ENCODE measurements at regions not wholly inside any gene's neighbourhood (a gene's known extent, or its start where the extent isn't known, plus 50 kb on each side); places are given as distances from the start of the nearest gene placed in this dataset.

DNA sequence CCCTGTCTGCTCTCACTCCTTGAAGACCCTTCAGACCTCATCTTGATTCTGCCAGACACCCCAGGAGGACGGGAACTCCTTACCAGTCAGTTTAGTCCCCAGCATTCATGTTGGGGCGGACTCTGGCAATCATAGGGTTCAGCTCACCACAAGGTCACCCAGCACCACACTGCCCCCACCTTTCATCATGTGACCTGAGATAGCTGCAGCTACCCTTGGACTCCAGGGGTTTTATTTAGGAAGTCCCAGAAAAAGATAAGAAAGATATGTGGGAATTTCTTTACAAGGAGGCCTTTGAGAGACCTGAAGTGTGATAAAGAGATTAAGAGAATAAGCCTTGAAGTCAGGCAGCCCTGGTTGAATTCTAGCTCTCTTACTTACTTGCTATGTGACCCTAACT, 59.8 kb upstream of the NLK start:
- peak overlapping the region; percentile 12; the same call in 1 of the 2 replicates for H3K27ac ChIP-seq
- DNase-seq: no peak
- H3K4me3 ChIP-seq (ENCODE audit: low read depth, low read length): no peak overlapping the region
- TF ChIP-seq, protein P1, sequence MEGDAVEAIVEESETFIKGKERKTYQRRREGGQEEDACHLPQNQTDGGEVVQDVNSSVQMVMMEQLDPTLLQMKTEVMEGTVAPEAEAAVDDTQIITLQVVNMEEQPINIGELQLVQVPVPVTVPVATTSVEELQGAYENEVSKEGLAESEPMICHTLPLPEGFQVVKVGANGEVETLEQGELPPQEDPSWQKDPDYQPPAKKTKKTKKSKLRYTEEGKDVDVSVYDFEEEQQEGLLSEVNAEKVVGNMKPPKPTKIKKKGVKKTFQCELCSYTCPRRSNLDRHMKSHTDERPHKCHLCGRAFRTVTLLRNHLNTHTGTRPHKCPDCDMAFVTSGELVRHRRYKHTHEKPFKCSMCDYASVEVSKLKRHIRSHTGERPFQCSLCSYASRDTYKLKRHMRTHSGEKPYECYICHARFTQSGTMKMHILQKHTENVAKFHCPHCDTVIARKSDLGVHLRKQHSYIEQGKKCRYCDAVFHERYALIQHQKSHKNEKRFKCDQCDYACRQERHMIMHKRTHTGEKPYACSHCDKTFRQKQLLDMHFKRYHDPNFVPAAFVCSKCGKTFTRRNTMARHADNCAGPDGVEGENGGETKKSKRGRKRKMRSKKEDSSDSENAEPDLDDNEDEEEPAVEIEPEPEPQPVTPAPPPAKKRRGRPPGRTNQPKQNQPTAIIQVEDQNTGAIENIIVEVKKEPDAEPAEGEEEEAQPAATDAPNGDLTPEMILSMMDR (IDR thresholded peaks at IDR 0.05; ENCODE audit: low read depth, low read length): no peak
- no peaks in the 10 kb centered on the region for H3K27me3 ChIP-seq (ENCODE audit: insufficient read depth, low read depth, severe bottlenecking)
- no peaks in the 10 kb centered on the region for H3K9me3 ChIP-seq (ENCODE audit: severe bottlenecking)
- H3K36me3 ChIP-seq: no peaks in the 10 kb centered on the region

DNA sequence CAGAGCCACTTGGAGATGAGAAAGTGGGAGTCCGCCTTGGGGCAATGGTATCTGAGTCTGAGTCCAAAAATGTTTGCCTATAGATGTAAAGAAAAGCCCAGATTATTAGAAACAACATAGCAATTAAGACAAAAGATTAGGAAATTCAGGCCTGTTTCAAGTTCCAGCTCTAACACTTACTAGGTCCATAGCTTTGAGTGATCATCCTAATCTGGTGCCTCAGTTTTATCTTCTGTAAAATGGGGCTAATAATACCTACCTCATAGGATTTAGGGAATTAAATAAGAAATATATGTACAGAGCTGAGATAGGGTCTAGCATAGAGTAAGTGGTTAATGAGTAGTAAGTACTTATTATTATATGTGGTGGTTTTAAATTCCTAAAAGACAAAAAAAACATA, 58.6 kb upstream of the NLK start:
- Histone ChIP-seq H3K27ac (no peak overlapping the region), H3K36me3 (no peaks in the 10 kb centered on the region), H3K9me3 (ENCODE audit: severe bottlenecking) (peaks cover 5% of the 10 kb centered on the region), H3K27me3 (ENCODE audit: insufficient read depth, low read depth, severe bottlenecking) (no peaks in the 10 kb centered on the region), H3K4me3 (ENCODE audit: low read depth, low read length) (no peak overlapping the region)
- TF ChIP-seq, protein P1 (IDR thresholded peaks at IDR 0.05; ENCODE audit: low read depth, low read length): no peak
- DNase-seq: no peak

DNA sequence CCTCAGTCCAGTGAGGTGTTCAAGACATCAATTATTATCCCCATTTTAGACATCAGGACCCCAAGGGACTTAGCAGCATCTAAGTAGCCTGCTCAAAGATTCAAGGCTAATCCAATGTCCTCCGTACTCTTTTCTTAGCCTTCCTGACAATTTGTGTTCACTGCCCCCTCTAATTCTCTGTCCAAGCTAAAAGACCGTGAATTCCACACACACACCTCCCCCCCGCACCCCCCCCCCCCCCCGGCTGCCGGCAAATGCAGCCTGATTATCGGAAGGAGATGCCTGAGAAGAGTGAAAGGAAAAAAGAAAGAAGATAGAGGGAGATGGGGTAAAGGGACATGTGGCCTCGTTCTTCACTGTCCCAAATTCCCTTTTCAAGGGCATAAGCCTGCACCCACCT, 58.1 kb upstream of the NLK start:
- TF ChIP-seq, protein P1 (IDR thresholded peaks at IDR 0.05; ENCODE audit: low read depth, low read length): no peak
- Histone ChIP-seq H3K27ac (no peak overlapping the region; the same call in 1 of the 2 replicates), H3K27me3 (ENCODE audit: insufficient read depth, low read depth, severe bottlenecking) (no peaks in the 10 kb centered on the region), H3K4me3 (ENCODE audit: low read depth, low read length) (no peak overlapping the region), H3K9me3 (ENCODE audit: severe bottlenecking) (peaks cover 5% of the 10 kb centered on the region), H3K36me3 (no peaks in the 10 kb centered on the region)
- DNase-seq: no peak

DNA sequence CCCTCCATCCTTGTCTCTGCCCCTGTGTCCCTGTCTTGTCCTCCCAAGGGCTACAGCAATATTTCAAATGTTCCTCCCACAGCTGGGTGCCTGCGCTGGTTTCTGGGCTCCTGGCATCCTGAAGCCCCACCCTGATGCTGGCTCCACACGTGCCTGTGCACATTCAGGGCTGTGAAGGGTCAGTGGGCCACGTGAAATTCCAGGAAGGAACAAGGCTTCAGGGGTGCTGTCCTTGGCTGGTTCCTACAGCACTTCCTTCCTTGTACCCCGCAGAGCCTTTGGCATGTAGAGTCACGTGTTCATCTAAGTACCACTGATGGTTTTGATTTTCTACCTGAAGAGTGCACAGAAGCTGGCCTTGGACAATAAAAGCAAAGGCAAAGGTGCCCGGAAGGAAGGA, 57.7 kb upstream of the NLK start:
- no peak overlapping the region; the same call in 1 of the 2 replicates for H3K27ac ChIP-seq
- TF ChIP-seq, protein P1 (IDR thresholded peaks at IDR 0.05; ENCODE audit: low read depth, low read length): no peak
- peaks cover 5% of the 10 kb centered on the region for H3K9me3 ChIP-seq (ENCODE audit: severe bottlenecking)
- no peak overlapping the region for H3K4me3 ChIP-seq (ENCODE audit: low read depth, low read length)
- no peaks in the 10 kb centered on the region for H3K36me3 ChIP-seq
- DNase-seq: no peak
- no peaks in the 10 kb centered on the region for H3K27me3 ChIP-seq (ENCODE audit: insufficient read depth, low read depth, severe bottlenecking)

DNA sequence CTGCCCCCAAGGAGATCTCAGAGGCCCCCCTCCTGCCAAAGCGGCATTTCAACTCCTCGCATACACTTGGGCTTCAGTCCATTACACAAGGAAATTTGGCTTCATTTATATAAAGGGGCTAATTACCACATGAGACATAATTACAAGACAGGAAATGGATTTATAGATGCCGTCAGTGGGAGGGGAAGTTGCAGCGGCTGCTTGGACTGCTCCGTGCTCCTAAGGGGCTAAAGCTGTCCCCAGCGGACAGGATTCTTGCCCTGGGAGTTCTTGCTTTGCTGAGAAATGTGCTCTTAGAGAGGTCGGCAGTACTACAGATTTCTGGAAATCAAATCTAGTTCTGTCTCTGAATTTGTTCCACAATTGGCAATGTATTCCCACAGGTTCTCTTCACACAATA, 57.2 kb upstream of the NLK start:
- Histone ChIP-seq H3K27ac (no peak overlapping the region; the same call in 1 of the 2 replicates), H3K27me3 (ENCODE audit: insufficient read depth, low read depth, severe bottlenecking) (no peaks in the 10 kb centered on the region)
- TF ChIP-seq, protein P1 (IDR thresholded peaks at IDR 0.05; ENCODE audit: low read depth, low read length): no peak

DNA sequence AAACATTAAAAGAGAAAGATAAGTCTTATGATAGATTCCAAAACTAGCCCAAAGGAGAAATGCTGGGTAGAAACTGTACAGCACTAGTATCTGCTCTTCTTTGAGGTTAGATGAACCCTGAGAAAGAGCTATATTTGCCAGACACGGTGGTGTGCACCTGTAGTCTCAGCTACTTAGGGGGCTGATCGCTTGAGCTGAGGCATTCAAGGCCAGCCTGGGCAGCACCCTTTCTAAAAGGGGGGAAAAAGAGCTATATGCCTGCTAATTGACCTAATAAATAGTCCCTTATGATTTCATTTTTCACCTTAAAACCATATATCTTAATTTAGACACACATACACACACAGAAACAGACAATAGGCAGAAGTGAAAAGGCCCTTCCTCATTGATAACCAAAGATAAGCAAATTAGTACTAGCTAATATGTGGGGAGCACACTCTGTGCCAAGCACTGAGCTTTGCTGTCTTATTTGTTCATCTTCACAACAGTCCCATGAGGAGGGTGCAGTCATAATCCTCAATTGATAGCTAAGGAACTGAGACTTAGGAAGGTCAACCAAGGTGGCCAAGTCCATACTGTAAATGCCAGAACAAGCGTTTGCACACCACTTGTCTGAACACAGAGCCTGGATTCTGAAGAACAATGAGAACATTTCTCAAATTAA, 56.6 kb upstream of the NLK start:
- peak; percentile 23 for DNase-seq
- Histone ChIP-seq H3K4me3 (ENCODE audit: low read depth, low read length) (no peak overlapping the region), H3K27me3 (ENCODE audit: insufficient read depth, low read depth, severe bottlenecking) (no peaks in the 10 kb centered on the region), H3K9me3 (ENCODE audit: severe bottlenecking) (peaks cover 7% of the 10 kb centered on the region), H3K27ac (peak overlapping the region; percentile 17), H3K36me3 (no peaks in the 10 kb centered on the region)
- TF ChIP-seq, protein P1 (IDR thresholded peaks at IDR 0.05; ENCODE audit: low read depth, low read length): no peak

More for the DNA sequence above, 57.2 kb upstream of the NLK start:
- DNase-seq: no peak
- peaks cover 5% of the 10 kb centered on the region for H3K9me3 ChIP-seq (ENCODE audit: severe bottlenecking)
- no peaks in the 10 kb centered on the region for H3K36me3 ChIP-seq
- H3K4me3 ChIP-seq (ENCODE audit: low read depth, low read length): no peak overlapping the region

All from WERI-Rb-1 (cell line).